H9 (cell line): ENCODE measurements at regions not wholly inside any gene's neighbourhood (a gene's known extent, or its start where the extent isn't known, plus 50 kb on each side); places are given as distances from the start of the nearest gene placed in this dataset.

Source experiments
- DNase-seq: peaks from one replicate; pipeline ENCODE4 v3.0.0-alpha.2; 2017
- H2AFZ ChIP-seq: one replicate; pipeline ENCODE4 v1.6.1; 2013; ENCODE audit warnings: mild to moderate bottlenecking, low read length, control low read depth, moderate library complexity
- H2AK5ac ChIP-seq: 2 replicates; pipeline ENCODE4 v1.6.1; 2013; ENCODE audit warnings: low read length, control low read depth, mixed read lengths; ENCODE audit not compliant: insufficient read length
- H2BK120ac ChIP-seq: one replicate; pipeline ENCODE4 v1.6.1; 2013; ENCODE audit warnings: low read depth, mild to moderate bottlenecking, low read length, control low read depth, inconsistent platforms; ENCODE audit not compliant: poor library complexity, severe bottlenecking
- H2BK12ac ChIP-seq: 2 replicates; pipeline ENCODE4 v1.6.1; 2013; ENCODE audit warnings: low read length, control low read depth, mixed read lengths, low read depth; ENCODE audit not compliant: insufficient read length
- H2BK15ac ChIP-seq: 2 replicates; pipeline ENCODE4 v1.6.1; 2013; ENCODE audit warnings: low read depth, low read length, control low read depth
- H2BK20ac ChIP-seq: one replicate; pipeline ENCODE4 v1.6.1; 2013; ENCODE audit warnings: low read depth, mild to moderate bottlenecking, low read length, control low read depth, inconsistent platforms; ENCODE audit not compliant: poor library complexity, severe bottlenecking
- H2BK5ac ChIP-seq: 2 replicates; pipeline ENCODE4 v1.6.1; 2013; ENCODE audit warnings: low read length, control low read depth, mixed read lengths; ENCODE audit not compliant: insufficient read length
- H3K14ac ChIP-seq: 2 replicates; pipeline ENCODE4 v1.6.1; 2013; ENCODE audit warnings: low read length, control low read depth; ENCODE audit not compliant: insufficient read depth
- H3K18ac ChIP-seq: 2 replicates; pipeline ENCODE4 v1.6.1; 2013; ENCODE audit warnings: low read depth, mild to moderate bottlenecking, mixed read lengths, low read length, control low read depth; ENCODE audit not compliant: insufficient read length
- H3K23ac ChIP-seq: 2 replicates; pipeline ENCODE4 v1.6.1; 2013; ENCODE audit warnings: low read length, control low read depth, mixed read lengths, low read depth; ENCODE audit not compliant: insufficient read length
- H3K23me2 ChIP-seq: 2 replicates; pipeline ENCODE4 v1.6.1; 2013; ENCODE audit warnings: low read depth, mild to moderate bottlenecking, mixed read lengths, low read length, control low read depth; ENCODE audit not compliant: insufficient read length, poor library complexity, severe bottlenecking
- H3K27ac ChIP-seq: 2 replicates; pipeline ENCODE4 v1.5.1; 2013; ENCODE audit warnings: low read length, control low read depth, mixed read lengths, low read depth; ENCODE audit not compliant: insufficient read length
- H3K27me3 ChIP-seq: 2 replicates; pipeline ENCODE4 v1.6.1; 2013; ENCODE audit warnings: low read length, control low read depth, inconsistent platforms; ENCODE audit not compliant: insufficient read depth
- H3K4ac ChIP-seq: 2 replicates; pipeline ENCODE4 v1.6.1; 2013; ENCODE audit warnings: low read depth, mild to moderate bottlenecking, control low read depth, inconsistent platforms, low read length, moderate library complexity
- H3K4me1 ChIP-seq: 2 replicates; pipeline ENCODE4 v1.6.1; 2013; ENCODE audit warnings: low read length, control low read depth, inconsistent platforms; ENCODE audit not compliant: insufficient read depth
- H3K4me2 ChIP-seq: 2 replicates; pipeline ENCODE4 v1.6.1; 2013; ENCODE audit warnings: low read length, control low read depth, mixed read lengths; ENCODE audit not compliant: insufficient read length, insufficient read depth
- H3K56ac ChIP-seq: 2 replicates; pipeline ENCODE4 v1.6.1; 2013; ENCODE audit warnings: low read depth, mild to moderate bottlenecking, mixed read lengths, low read length, control low read depth; ENCODE audit not compliant: insufficient read length
- H3K79me1 ChIP-seq: 2 replicates; pipeline ENCODE4 v1.6.1; 2013; ENCODE audit warnings: low read depth, mild to moderate bottlenecking, moderate library complexity, low read length, control low read depth, inconsistent platforms; ENCODE audit not compliant: insufficient read depth, poor library complexity, severe bottlenecking
- H3K79me2 ChIP-seq: 2 replicates; pipeline ENCODE4 v1.6.1; 2013; ENCODE audit warnings: low read length, control low read depth, inconsistent platforms; ENCODE audit not compliant: insufficient read depth
- H3K9ac ChIP-seq: 2 replicates; pipeline ENCODE4 v1.6.1; 2013; ENCODE audit warnings: low read length, control low read depth, mixed read lengths; ENCODE audit not compliant: insufficient read length; ENCODE audit errors: extremely low read depth
- H3K9me3 ChIP-seq: one replicate; pipeline ENCODE4 v1.6.1; 2013; ENCODE audit warnings: low read depth, low read length, inconsistent platforms; ENCODE audit not compliant: control insufficient read depth
- H3T11ph ChIP-seq: one replicate; pipeline ENCODE4 v1.6.1; 2013; ENCODE audit warnings: mild to moderate bottlenecking, low read length, control low read depth, inconsistent platforms
- H4K20me1 ChIP-seq: one replicate; pipeline ENCODE4 v1.6.1; 2013; ENCODE audit not compliant: control insufficient read depth, insufficient read length, insufficient read depth
- H4K5ac ChIP-seq: 2 replicates; pipeline ENCODE4 v1.6.1; 2013; ENCODE audit warnings: low read depth, mild to moderate bottlenecking, mixed read lengths, low read length, control low read depth; ENCODE audit not compliant: insufficient read length
- H4K8ac ChIP-seq: replicated peaks from 2 replicates; pipeline ENCODE4 v1.6.1; 2013; ENCODE audit warnings: low read length, control low read depth, mixed read lengths, low read depth; ENCODE audit not compliant: insufficient read length
- H4K91ac ChIP-seq: 2 replicates; pipeline ENCODE4 v1.6.1; 2013; ENCODE audit warnings: low read depth, mild to moderate bottlenecking, moderate library complexity, mixed read lengths, low read length, control low read depth; ENCODE audit not compliant: insufficient read length
- H3K27ac Mint-ChIP-seq, 3 experiments: 2 replicates in 2 of 3; 3 replicates in 1 of 3; pipeline ENCODE4 v1.8.0; 2020 to 2021; ENCODE audit warnings: mixed read lengths in 3 of 3, mild to moderate bottlenecking in 1 of 3, moderate library complexity in 1 of 3
- H3K27me3 Mint-ChIP-seq: 2 replicates; pipeline ENCODE4 v1.8.0; 2021; ENCODE audit warnings: low read depth, mild to moderate bottlenecking, moderate library complexity, mixed read lengths
- H3K36me3 Mint-ChIP-seq, 3 experiments: 2 replicates in 2 of 3; 3 replicates in 1 of 3; pipeline ENCODE4 v1.8.0; 2020 to 2021; ENCODE audit warnings: low read depth in 3 of 3, mixed read lengths in 3 of 3; ENCODE audit not compliant: insufficient read depth in 1 of 3
- H3K4me1 Mint-ChIP-seq, 2 experiments: 2 replicates each; pipeline ENCODE4 v1.8.0; 2020; ENCODE audit warnings: mixed read lengths in 2 of 2
- H3K4me3 Mint-ChIP-seq, 2 experiments: 2 replicates in 1 of 2; 3 replicates in 1 of 2; pipeline ENCODE4 v1.8.0; 2020 to 2021; ENCODE audit warnings: mild to moderate bottlenecking in 2 of 2, mixed read lengths in 2 of 2, moderate library complexity in 1 of 2
- H3K9me3 Mint-ChIP-seq, 2 experiments: 2 replicates in 1 of 2; 3 replicates in 1 of 2; pipeline ENCODE4 v1.8.0; 2020; ENCODE audit warnings: mild to moderate bottlenecking in 2 of 2, mixed read lengths in 2 of 2, moderate library complexity in 1 of 2
- WGBS: extraction: QIAGEN DNeasy Blood & Tissue Kit; methylation state at CpG from one replicate; pipeline ENCODE4 v1.1.7; 2013; ENCODE audit warnings: missing lambda C conversion rate, low lambda C conversion rate, mixed read lengths; ENCODE audit not compliant: insufficient read length; ENCODE audit errors: extremely low coverage; 5-methylcytosine and 5-hydroxymethylcytosine counted together
- TF ChIP-seq, protein P1 (sequence below): fragments of 200-600 bp; sonication (generic); conservative IDR thresholded peaks from 3 replicates; pipeline ENCODE4 v1.8.0; 2021; ENCODE audit warnings: antibody characterized with exemption, mild to moderate bottlenecking

DNA sequence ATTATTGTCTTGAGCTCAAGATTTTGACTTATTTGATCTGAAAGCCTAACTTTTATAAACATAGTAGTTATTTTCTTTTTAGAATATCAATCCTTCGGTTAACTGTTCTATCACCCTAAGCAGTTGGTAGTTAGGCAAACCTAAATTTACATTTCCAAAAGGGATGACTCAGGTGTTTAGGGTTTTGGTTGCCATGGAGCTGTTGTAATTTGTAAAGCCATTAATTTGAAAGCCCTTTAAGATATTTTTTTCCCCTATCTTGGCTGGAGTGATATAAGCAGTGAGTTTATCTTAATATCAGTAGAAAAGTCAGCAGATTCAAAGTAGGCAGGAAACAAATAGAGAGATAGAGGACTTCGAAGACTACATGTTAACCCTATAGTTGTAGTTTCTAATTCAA is 1472.6 kb upstream of the CELF2 start:
- no peak overlapping the region for H2BK12ac ChIP-seq
- no peak overlapping the region; the same call in 1 of the 2 replicates for H3K4ac ChIP-seq
- H3K9me3 ChIP-seq: no peaks in the 10 kb centered on the region
- H3K27ac ChIP-seq: peak overlapping the region; percentile 39
- no peaks in the 10 kb centered on the region for H3K4me1 ChIP-seq
- H4K91ac ChIP-seq: no peak overlapping the region
- no peak overlapping the region for H4K8ac ChIP-seq
- Mint-ChIP-seq H3K9me3 (peaks cover 3 to 8% of the 10 kb centered on the region in 2 experiments; a peak in 4 of 5 replicates), H3K36me3 (peaks cover 0 to 15% (median 3%) of the 10 kb centered on the region in 3 experiments; a peak in 4 of 7 replicates), H3K27ac (peak overlapping the region; percentile 66 to 97 (median 90); a peak in 6 of 7 replicates), H3K4me1 (peaks cover 18 to 22% of the 10 kb centered on the region in 2 experiments), H3K4me3 (peak overlapping the region; percentile 9 to 27; a peak in 2 of 5 replicates), H3K27me3 (no peaks in the 10 kb centered on the region)
- H3K4me2 ChIP-seq: peak overlapping the region; percentile 21
- TF ChIP-seq, protein P1, sequence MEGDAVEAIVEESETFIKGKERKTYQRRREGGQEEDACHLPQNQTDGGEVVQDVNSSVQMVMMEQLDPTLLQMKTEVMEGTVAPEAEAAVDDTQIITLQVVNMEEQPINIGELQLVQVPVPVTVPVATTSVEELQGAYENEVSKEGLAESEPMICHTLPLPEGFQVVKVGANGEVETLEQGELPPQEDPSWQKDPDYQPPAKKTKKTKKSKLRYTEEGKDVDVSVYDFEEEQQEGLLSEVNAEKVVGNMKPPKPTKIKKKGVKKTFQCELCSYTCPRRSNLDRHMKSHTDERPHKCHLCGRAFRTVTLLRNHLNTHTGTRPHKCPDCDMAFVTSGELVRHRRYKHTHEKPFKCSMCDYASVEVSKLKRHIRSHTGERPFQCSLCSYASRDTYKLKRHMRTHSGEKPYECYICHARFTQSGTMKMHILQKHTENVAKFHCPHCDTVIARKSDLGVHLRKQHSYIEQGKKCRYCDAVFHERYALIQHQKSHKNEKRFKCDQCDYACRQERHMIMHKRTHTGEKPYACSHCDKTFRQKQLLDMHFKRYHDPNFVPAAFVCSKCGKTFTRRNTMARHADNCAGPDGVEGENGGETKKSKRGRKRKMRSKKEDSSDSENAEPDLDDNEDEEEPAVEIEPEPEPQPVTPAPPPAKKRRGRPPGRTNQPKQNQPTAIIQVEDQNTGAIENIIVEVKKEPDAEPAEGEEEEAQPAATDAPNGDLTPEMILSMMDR: no peak
- H3T11ph ChIP-seq: peak overlapping the region; percentile 94
- no peak for DNase-seq
- H2BK15ac ChIP-seq: no peak overlapping the region
- H4K5ac ChIP-seq: no peak overlapping the region
- WGBS: no CpG with 5 or more reads among the region's 2 CpGs
- H3K23ac ChIP-seq: no peak overlapping the region
- no peak overlapping the region for H2AK5ac ChIP-seq
- H3K79me2 ChIP-seq: no peaks in the 10 kb centered on the region
- no peak overlapping the region for H3K56ac ChIP-seq
- no peak overlapping the region for H2AFZ ChIP-seq
- no peak overlapping the region for H2BK5ac ChIP-seq
- H3K23me2 ChIP-seq: no peaks in the 10 kb centered on the region
- no peaks in the 10 kb centered on the region for H3K79me1 ChIP-seq
- H3K9ac ChIP-seq: no peak overlapping the region
- peak overlapping the region; percentile 87 for H3K18ac ChIP-seq
- peak overlapping the region; percentile 84; the same call in 1 of the 2 replicates for H3K14ac ChIP-seq
- H2BK20ac ChIP-seq: peak overlapping the region; percentile 100
- no peaks in the 10 kb centered on the region for H4K20me1 ChIP-seq
- H2BK120ac ChIP-seq: peak overlapping the region; percentile 97
- no peaks in the 10 kb centered on the region for H3K27me3 ChIP-seq
